ENCODE measurements at regions not wholly inside any gene's neighbourhood (a gene's known extent, or its start where the extent isn't known, plus 50 kb on each side); places are given as distances from the start of the nearest gene placed in this dataset.
"Not testable (repeated sequence)": the region's sequence is repeated elsewhere in the genome, so short reads cannot be mapped to it uniquely, and the experiment has no call there.

GRCh38 chr9:13805546-13805945 lies 508.4 kb downstream of the NFIB start:
- DNase-seq (ENCODE audit: low read depth), result no peak
- TF ChIP-seq CTCF (IDR thresholded peaks at IDR 0.05; ENCODE audit: insufficient read depth, low read length, poor library complexity, severe bottlenecking), result no peak
- no peaks in the 10 kb centered on the region for H3K36me3 ChIP-seq (ENCODE audit: control insufficient read depth, insufficient read depth, low read length)
- no peak overlapping the region for H3K4me3 ChIP-seq (ENCODE audit: low read depth, low read length)
- no peaks in the 10 kb centered on the region for H3K27me3 ChIP-seq (ENCODE audit: control insufficient read depth, insufficient read depth, low read length)

GRCh38 chr9:13804532-13804931 lies 509.4 kb downstream of the NFIB start:
- no peak for TF ChIP-seq CTCF (IDR thresholded peaks at IDR 0.05; ENCODE audit: insufficient read depth, low read length, poor library complexity, severe bottlenecking)
- H3K36me3 ChIP-seq (ENCODE audit: control insufficient read depth, insufficient read depth, low read length), result no peaks in the 10 kb centered on the region
- DNase-seq (ENCODE audit: low read depth), result peak; percentile 54
- H3K27me3 ChIP-seq (ENCODE audit: control insufficient read depth, insufficient read depth, low read length), result no peaks in the 10 kb centered on the region
- H3K4me3 ChIP-seq (ENCODE audit: low read depth, low read length), result no peak overlapping the region

GRCh38 chr9:13800776-13801175 lies 513.2 kb downstream of the NFIB start:
- no peak overlapping the region for H3K4me3 ChIP-seq (ENCODE audit: low read depth, low read length)
- TF ChIP-seq CTCF (IDR thresholded peaks at IDR 0.05; ENCODE audit: insufficient read depth, low read length, poor library complexity, severe bottlenecking), result no peak
- H3K36me3 ChIP-seq (ENCODE audit: control insufficient read depth, insufficient read depth, low read length), result no peaks in the 10 kb centered on the region
- H3K27me3 ChIP-seq (ENCODE audit: control insufficient read depth, insufficient read depth, low read length), result no peaks in the 10 kb centered on the region
- no peak for DNase-seq (ENCODE audit: low read depth)

GRCh38 chr9:13797701-13798100 lies 516.2 kb downstream of the NFIB start:
- DNase-seq (ENCODE audit: low read depth); H3K27me3 ChIP-seq (ENCODE audit: control insufficient read depth, insufficient read depth, low read length); H3K4me3 ChIP-seq (ENCODE audit: low read depth, low read length); H3K36me3 ChIP-seq (ENCODE audit: control insufficient read depth, insufficient read depth, low read length): not testable (repeated sequence)

GRCh38 chr9:13791816-13792215 lies 512.3 kb upstream of the MPDZ start:
- Histone ChIP-seq H3K36me3 (ENCODE audit: control insufficient read depth, insufficient read depth, low read length) (no peaks in the 10 kb centered on the region), H3K4me3 (ENCODE audit: low read depth, low read length) (no peak overlapping the region), H3K27me3 (ENCODE audit: control insufficient read depth, insufficient read depth, low read length) (no peaks in the 10 kb centered on the region)
- no peak for TF ChIP-seq CTCF (IDR thresholded peaks at IDR 0.05; ENCODE audit: insufficient read depth, low read length, poor library complexity, severe bottlenecking)
- no peak for DNase-seq (ENCODE audit: low read depth)

GRCh38 chr9:13790055-13790454 lies 510.6 kb upstream of the MPDZ start:
- no peak for TF ChIP-seq CTCF (IDR thresholded peaks at IDR 0.05; ENCODE audit: insufficient read depth, low read length, poor library complexity, severe bottlenecking)
- Histone ChIP-seq H3K4me3 (ENCODE audit: low read depth, low read length) (no peak overlapping the region), H3K27me3 (ENCODE audit: control insufficient read depth, insufficient read depth, low read length) (no peaks in the 10 kb centered on the region), H3K36me3 (ENCODE audit: control insufficient read depth, insufficient read depth, low read length) (no peaks in the 10 kb centered on the region)
- no peak for DNase-seq (ENCODE audit: low read depth)

Data from kidney epithelial cell (primary cell).